ENCODE measurements at regions not wholly inside any gene's neighbourhood (a gene's known extent, or its start where the extent isn't known, plus 50 kb on each side); places are given as distances from the start of the nearest gene placed in this dataset.

GRCh38 chr2:17052001-17052400 is 386.4 kb upstream of the CYRIA start:
- H3K4me3 ChIP-seq, result no peak overlapping the region
- TF ChIP-seq CTCF (IDR thresholded peaks at IDR 0.05), result no peak
- H3K9me3 ChIP-seq, result no peaks in the 10 kb centered on the region
- ATAC-seq (no peak), DNase-seq (no peak)
- H3K27ac ChIP-seq, result no peak overlapping the region
- H3K27me3 ChIP-seq, result no peaks in the 10 kb centered on the region
- H3K36me3 ChIP-seq, result no peaks in the 10 kb centered on the region
- H3K4me1 ChIP-seq, result no peaks in the 10 kb centered on the region
- intact Hi-C loops (cut with DNase I), result no loop called here

DNA sequence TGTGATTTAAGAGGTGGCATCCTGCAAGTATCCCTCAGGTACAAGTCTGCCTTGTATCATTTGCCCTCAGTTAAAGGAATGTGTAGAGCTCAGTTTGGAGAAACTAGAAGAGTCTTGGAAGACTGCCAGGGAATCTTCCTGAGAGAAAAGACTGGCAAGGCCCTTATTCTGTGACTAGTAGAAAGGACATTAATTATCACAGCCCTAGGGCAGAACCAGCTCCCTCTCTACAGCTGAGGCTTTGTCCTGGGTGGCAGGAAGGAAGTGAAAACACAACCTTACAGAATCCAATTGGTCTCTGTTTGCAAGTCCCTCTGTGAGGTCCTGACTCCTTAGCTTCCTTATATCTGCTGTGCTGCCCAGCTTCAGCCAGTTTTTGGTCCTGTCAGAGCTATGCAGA is 385.9 kb upstream of the CYRIA start:
- TF ChIP-seq CTCF (IDR thresholded peaks at IDR 0.05), result no peak
- no peak for ATAC-seq
- DNase-seq, result no peak

DNA sequence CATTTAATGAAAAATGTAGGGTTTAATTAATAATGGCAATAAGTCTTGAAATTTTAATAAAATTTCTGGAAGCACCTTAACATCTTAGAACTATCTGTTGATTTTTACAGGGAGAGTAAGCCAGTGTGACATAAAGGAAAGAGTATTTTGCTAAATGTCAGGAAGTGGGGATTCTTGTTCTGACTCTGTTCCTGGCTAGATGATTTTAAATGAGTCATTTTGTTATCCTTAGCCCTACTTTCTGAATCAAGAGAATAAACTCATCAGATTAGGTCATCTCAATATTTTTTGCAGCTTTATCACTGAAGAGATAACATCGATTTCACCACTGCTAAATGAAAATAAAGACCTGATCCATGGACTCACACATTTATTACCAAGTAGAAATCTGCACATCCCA is 377.5 kb upstream of the CYRIA start:
- ATAC-seq, result no peak

More for the DNA sequence above, 385.9 kb upstream of the CYRIA start:
- Histone ChIP-seq H3K36me3 (no peaks in the 10 kb centered on the region), H3K27ac (no peak overlapping the region), H3K9me3 (no peaks in the 10 kb centered on the region), H3K4me1 (no peaks in the 10 kb centered on the region), H3K4me3 (no peak overlapping the region), H3K27me3 (no peaks in the 10 kb centered on the region)
- intact Hi-C loops (cut with DNase I), result no loop called here

GRCh38 chr2:17036361-17036760 is 370.7 kb upstream of the CYRIA start:
- H3K36me3 ChIP-seq, result no peaks in the 10 kb centered on the region
- TF ChIP-seq CTCF (IDR thresholded peaks at IDR 0.05), result no peak
- H3K27me3 ChIP-seq, result no peaks in the 10 kb centered on the region
- peaks cover 0 to 3% of the 10 kb centered on the region in 2 donors for H3K9me3 ChIP-seq
- intact Hi-C loops (cut with DNase I), result no loop called here
- no peak for ATAC-seq
- DNase-seq, result no peak
- H3K4me1 ChIP-seq, result no peaks in the 10 kb centered on the region
- H3K4me3 ChIP-seq, result no peak overlapping the region
- no peak overlapping the region for H3K27ac ChIP-seq

More for the DNA sequence above, 377.5 kb upstream of the CYRIA start:
- no peaks in the 10 kb centered on the region for H3K4me1 ChIP-seq
- no peak overlapping the region for H3K27ac ChIP-seq
- no peaks in the 10 kb centered on the region for H3K27me3 ChIP-seq
- H3K36me3 ChIP-seq, result no peaks in the 10 kb centered on the region
- no peak for DNase-seq
- H3K9me3 ChIP-seq, result no peaks in the 10 kb centered on the region
- H3K4me3 ChIP-seq, result no peak overlapping the region
- intact Hi-C loops (cut with DNase I), result no loop called here
- TF ChIP-seq CTCF (IDR thresholded peaks at IDR 0.05), result no peak

DNA sequence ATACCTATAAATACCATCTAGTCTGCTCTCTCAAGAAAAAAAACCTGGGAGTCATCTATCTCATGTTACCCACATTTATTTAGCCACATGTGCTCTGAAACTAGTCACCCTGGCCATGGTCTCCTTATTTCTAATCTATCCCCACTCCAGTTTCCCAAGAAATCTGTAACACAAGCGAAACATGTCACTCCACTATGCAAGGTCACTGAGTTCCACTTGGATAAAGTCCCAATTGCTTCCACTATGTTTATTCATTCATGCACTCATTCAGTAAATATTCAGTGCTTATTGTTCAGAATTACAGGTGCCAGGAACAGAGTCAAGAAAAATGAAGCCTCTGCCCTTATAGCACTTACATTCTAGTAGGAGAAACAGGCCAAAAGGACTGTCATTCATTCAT is 369.4 kb upstream of the CYRIA start:
- intact Hi-C loops (cut with DNase I), result no loop called here
- TF ChIP-seq CTCF (IDR thresholded peaks at IDR 0.05), result no peak
- no peak for DNase-seq

More for the DNA sequence above, 369.4 kb upstream of the CYRIA start:
- no peak for ATAC-seq
- H3K4me3 ChIP-seq, result no peak overlapping the region
- no peaks in the 10 kb centered on the region for H3K4me1 ChIP-seq
- no peak overlapping the region for H3K27ac ChIP-seq
- no peaks in the 10 kb centered on the region for H3K27me3 ChIP-seq
- peaks cover 0 to 3% of the 10 kb centered on the region in 2 donors for H3K9me3 ChIP-seq
- no peaks in the 10 kb centered on the region for H3K36me3 ChIP-seq

Measured in left lung (tissue), 4 donors.